NCI-H2029 (cell line): ENCODE measurements at regions not wholly inside any gene's neighbourhood (a gene's known extent, or its start where the extent isn't known, plus 50 kb on each side); places are given as distances from the start of the nearest gene placed in this dataset.

ENCODE experiments used
- DNase-seq: peaks from one replicate; lab custom pipeline; 2025; lab: John Stamatoyannopoulos, UW

GRCh38 chr20:63128367-63128766, 87.6 kb downstream of the YTHDF1 start:
- DNase-seq: no peak

GRCh38 chr20:63127700-63128364, 88.1 kb downstream of the YTHDF1 start:
- no peak for DNase-seq

- no peak for DNase-seq
Observed at GRCh38 chr20:63126876-63127699, 88.8 kb downstream of the YTHDF1 start.

- no peak for DNase-seq
Observed at GRCh38 chr20:63125838-63126601, 89.9 kb downstream of the YTHDF1 start.

GRCh38 chr20:63125581-63125837, 90.4 kb downstream of the YTHDF1 start:
- DNase-seq: no peak

GRCh38 chr20:63124782-63125580, 91.0 kb downstream of the YTHDF1 start:
- no peak for DNase-seq

DNA sequence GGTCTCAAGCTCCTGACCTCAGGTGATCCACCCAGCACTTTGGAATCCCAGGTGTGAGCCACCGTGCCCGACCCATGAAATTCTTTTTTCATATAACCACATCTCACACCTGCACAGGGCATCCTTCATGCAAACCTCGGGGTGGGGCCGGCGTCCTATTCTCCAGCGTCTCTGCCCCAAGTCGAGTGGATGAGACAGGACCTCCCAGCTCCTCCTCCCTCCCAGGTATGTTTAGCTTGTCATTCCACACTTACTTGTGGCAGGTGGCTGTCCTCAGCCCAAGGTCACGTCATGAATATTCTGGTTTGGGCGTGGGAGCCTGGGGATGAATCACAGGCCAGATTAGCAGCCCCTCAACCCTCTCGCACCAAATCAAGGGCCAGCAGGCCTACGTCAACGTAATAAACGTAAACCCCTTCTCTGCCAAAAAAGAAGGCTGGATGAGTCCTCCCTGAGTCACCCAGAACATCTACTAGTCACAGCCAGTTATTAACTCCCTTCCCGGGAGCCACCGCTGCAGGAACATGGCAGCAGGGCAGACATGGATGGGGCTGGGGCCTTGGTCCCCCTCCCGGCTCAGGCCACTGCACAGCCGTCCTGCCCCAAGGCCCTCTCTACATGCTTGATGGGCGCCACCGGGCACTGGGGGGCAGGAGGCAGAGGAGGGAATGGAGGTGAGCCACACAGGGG, 91.7 kb downstream of the YTHDF1 start:
- DNase-seq: no peak

DNA sequence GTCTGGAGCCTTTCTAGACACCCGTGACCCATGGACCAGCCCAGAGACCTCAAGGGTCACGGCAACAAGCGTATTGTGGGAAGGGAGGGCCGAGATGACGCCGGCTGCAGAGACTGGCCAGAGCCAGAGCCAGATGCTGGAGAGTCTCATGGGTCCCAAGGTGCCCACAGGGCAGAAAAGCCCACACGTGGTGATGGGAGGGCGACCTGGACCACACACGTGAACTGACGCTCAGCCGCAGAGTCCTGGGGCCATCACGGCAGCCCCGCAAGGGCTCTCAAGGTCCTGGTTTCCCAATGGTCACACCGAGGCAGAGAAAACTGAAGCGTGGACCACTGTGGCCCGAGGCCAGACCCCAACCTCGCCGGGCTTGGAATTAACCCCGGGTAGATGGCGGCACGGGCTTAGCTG, 92.6 kb downstream of the YTHDF1 start:
- DNase-seq: no peak

DNA sequence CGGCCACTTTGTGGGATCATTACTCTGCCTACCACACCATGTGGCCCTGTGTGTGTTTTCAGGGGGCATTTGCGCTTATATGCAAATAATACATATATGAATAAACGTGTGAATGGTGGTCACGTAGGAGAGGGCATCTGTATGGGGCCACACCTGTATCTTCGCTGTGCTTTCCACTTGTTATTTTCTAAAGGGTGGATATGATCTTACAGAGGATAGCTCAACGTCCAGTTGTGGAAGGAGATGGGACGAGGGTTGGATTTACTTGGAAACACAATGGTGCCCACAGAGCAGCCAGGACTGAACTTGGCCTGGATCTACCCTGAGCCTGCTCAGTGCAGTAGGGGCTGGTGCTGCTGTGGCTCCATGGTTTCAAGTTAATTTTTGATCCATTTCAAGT, 93.3 kb downstream of the YTHDF1 start:
- DNase-seq: no peak

DNA sequence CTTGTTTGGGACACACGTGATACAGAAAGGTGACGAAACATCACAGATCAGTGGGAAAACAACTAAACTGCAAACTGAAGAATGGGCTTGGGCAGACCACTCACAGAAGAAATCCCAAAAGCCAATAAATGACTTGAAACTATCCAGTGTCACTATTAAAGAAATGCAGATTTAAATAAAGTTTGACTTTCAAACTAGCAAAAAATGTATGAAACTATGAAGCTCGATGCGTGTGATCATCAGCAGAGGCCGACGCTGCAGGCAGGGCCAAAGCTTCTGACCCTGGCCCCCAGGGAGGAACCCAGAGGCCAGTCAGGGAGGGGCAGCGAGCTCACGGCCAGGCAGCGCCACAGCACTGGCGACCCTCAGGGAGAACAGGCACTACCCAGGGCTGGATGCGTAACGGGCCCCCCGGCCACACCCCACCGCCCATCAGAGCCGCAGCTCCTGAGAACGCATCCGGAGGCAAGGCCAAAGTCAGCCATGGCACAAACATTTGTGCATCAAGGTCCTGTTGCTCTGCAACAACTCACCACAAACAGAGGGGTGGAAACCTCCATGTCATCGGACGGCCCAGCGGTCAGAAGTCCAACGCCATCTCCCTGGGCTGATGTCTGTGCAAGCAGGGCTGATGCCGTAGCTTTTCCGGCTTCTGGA, 94.1 kb downstream of the YTHDF1 start:
- no peak for DNase-seq

DNA sequence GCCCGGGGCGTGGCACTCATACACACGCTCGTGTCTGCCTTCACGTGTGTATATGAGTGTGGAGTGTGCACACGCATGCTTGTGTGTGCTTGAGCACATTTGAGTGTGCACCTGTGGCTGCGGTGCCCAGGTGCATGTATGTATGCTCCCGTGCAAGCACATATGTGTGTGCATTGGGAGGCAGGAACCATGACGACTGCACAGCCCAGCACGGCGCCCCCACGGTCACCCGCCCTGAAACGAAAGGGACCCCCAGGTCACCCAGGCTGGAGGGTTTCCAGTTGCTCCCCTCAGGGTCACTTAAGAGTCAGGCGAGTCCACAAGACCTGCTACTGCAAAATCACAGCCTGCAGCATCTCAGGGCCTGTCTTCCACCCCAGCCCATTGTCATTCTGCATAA, 94.7 kb downstream of the YTHDF1 start:
- DNase-seq: no peak

GRCh38 chr20:63120808-63121090, 95.2 kb downstream of the YTHDF1 start:
- no peak for DNase-seq

DNA sequence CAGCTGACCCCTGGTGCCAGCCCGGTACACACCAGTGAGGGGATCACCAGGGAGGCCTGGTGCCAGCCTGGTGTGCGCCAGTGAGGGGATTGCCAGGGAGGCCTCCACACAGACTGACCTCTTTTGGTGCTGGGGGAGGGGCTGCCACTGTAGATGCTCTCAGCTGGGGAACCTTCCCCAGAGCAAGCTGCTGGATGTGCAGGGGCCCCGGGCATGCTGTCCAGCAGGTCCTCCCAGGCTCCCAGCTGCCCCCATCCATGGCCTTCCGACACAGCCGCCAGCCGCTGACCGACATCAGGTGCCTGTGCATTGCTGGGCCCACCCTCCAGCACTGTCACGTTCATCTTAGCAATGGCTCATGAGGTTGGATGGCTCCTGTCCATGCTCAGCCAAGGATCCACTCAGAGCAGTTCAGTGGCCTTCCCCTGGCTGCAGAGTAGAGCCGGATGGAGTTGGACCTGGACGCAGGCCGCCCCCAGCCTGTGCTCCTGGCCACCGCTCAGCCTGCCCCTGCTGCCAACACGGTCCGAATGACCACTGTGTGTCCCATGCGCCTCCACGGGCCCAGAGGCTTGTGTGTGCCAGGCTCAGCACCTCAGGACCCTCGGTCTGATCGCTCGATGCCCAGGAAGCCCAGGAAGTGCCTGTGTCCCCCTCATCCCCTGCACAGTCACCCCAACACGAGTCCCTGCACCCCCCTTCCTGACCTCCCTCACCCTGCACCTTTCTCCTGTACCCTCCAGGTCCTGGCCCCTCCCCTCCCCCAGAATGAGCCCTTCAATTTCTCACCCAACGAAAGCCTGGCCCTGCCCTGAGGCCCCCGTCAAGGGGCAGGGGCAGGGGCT, 95.7 kb downstream of the YTHDF1 start:
- DNase-seq: no peak

DNA sequence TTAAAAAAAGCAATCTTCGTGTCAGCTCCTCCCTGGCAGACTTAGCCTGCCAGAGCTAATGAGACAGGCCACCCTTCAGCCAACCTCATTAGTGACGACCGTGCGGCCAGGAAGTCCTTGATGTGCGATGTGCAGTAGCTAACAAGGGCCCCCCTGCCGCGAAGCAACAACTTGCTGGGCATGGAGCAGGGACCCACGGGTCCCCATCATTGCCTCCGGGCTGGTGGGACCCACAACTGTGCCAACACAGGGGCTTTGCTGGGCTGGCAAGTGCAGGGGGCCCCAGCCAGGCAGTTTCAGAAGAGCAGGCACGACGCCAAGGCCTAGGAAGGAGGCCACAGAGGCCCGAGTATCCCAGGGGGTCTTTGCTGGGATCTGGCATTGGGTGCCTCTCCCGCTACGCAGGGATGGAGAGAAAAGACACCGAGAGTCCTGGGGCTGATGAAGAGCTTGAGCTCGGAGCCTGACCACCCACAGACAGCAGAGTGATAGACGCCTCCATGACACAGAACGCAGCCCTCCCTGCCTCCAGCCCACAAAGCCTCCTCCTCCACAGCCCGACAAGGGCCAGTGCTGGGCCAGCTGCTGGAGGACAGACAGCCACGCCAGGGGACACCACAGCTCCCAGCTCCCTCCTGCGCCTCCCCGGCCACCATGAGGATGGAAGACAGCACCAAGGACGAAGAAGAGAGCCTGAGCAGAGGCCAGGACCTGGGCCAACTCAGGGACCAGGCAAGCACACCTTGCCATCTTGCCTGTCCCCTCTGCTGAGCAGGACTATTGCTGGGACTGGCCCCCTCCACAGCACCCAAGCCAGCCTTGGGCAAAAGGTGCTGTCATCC, 96.6 kb downstream of the YTHDF1 start:
- DNase-seq: no peak

DNA sequence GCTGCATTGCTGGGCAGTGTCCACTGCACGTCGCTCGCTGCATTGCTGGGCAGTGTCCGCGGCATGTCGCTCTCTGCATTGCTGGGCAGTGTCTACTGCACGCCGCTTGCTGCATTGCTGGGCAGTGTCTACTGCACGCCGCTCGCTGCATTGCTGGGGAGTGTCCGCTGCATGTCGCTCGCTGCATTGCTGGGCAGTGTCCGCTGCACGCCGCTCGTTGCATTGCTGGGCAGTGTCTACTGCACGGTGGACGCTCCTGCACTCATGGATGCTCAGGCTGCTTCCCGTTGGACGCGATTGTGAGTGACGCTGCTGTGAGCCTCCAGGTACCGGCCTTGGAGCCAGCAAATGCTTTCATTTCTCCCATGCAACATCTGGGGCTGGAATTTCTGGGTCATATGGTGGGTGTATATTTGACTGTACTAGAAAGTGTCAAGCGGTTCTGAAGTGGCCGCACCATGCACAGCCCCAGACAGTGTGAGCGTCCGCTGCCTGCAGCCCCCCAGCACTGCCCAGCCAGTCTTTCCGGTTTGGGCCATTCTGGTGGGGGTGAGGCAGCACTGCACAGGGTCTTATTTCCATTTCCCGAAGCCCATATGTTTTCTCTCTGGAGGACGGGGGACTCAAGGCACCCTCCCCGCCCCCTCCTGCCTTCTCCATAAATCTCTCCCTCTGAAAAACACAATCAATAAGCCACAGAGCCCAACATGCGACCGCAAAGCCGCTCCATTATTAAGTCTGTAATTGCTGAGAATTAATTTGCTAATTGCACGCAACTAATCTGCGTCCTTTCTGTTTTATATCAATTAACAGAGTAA, 97.4 kb downstream of the YTHDF1 start:
- no peak for DNase-seq

GRCh38 chr20:63117661-63118302, 98.1 kb downstream of the YTHDF1 start:
- DNase-seq: no peak

DNA sequence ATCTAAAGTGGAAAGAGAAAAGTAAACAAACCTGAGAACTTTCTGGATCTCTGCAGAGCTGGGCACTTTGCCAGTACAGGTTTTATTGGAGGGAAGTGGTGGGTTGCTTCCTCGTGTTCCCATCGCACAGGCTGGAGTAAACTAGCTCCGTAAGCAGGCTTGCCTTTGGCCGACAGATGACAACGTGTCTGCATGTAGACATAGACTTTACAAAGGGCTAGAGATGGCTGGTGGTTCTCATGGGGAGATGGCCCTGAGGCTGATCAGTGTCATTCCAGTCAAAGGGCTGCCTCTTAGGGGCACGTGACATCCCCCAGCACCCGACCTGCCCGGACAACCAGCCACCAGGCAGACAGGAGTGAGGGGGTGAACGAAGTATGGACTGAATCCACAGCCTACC, 98.8 kb downstream of the YTHDF1 start:
- no peak for DNase-seq

- no peak for DNase-seq
Observed at GRCh38 chr20:63116412-63117106, 99.4 kb downstream of the YTHDF1 start.
